Tibial artery (tissue), 4 donors: ENCODE measurements at regions not wholly inside any gene's neighbourhood (a gene's known extent, or its start where the extent isn't known, plus 50 kb on each side); places are given as distances from the start of the nearest gene placed in this dataset.

Experiments used
- DNase-seq, 2 donors: peaks; one replicate each; pipeline ENCODE4 v3.0.0-alpha.2; 2019
- H3K27ac ChIP-seq, 2 donors: fragments of 200-600 bp; sonication (generic) in 1 of 2; 1 replicate in 1 of 2; 2 replicates in 1 of 2; pipeline ENCODE4 v1.5.1; 2018 to 2019; ENCODE audit warnings: mild to moderate bottlenecking in 1 of 2
- H3K27me3 ChIP-seq, 2 donors: fragments of 200-600 bp; sonication (generic) in 1 of 2; one replicate each; pipeline versions ENCODE4 v1.5.1 to v1.6.0; 2016 to 2019
- H3K36me3 ChIP-seq, 3 donors: fragments of 200-600 bp; sonication (generic) in 2 of 3; one replicate each; pipeline ENCODE4 v1.5.1; 2016 to 2019; ENCODE audit warnings: mild to moderate bottlenecking in 2 of 3
- H3K4me1 ChIP-seq, 4 donors: fragments of 200-600 bp; sonication (generic) in 2 of 4; 1 replicate in 3 of 4; 2 replicates in 1 of 4; pipeline ENCODE4 v1.5.1; 2016 to 2019
- H3K4me3 ChIP-seq, 2 donors: fragments of 200-600 bp; sonication (generic) in 1 of 2; 1 replicate in 1 of 2; 2 replicates in 1 of 2; pipeline ENCODE4 v1.5.1; 2018 to 2019; ENCODE audit warnings: mild to moderate bottlenecking in 2 of 2
- H3K9me3 ChIP-seq, 3 donors: fragments of 200-600 bp; sonication (generic) in 1 of 3; one replicate each; pipeline ENCODE4 v1.5.1; 2016 to 2019
- CTCF ChIP-seq, 2 experiments: fragments of 200-600 bp in 1 of 2; fragments of 450-650 bp in 1 of 2; IDR thresholded peaks; one replicate each; pipeline ENCODE4 v1.5.1; 2017 to 2019; ENCODE audit warnings: antibody characterized with exemption in 2 of 2, mild to moderate bottlenecking in 1 of 2, moderate library complexity in 1 of 2
- intact Hi-C: fragments of 100-400 bp; cut with DNase I; formaldehyde crosslinking; loops from one replicate; pipeline ENCODE4 v1.15.0; 2023; ENCODE audit warnings: low total_unique reads

- H3K4me1 ChIP-seq: no peaks in the 10 kb centered on the region
- no peak overlapping the region for H3K4me3 ChIP-seq
- H3K9me3 ChIP-seq: no peaks in the 10 kb centered on the region
- intact Hi-C loops: no loop called here
- no peak for TF ChIP-seq CTCF (IDR thresholded peaks at IDR 0.05)
- H3K27me3 ChIP-seq: no peaks in the 10 kb centered on the region
- H3K27ac ChIP-seq: no peak overlapping the region
- no peak for DNase-seq
- no peaks in the 10 kb centered on the region for H3K36me3 ChIP-seq
These were observed 167.9 kb upstream of the PRICKLE2 start for GRCh38 chr3:64393193-64393592.

GRCh38 chr3:64392001-64392400 lies 166.7 kb upstream of the PRICKLE2 start:
- H3K27me3 ChIP-seq: no peaks in the 10 kb centered on the region
- no peaks in the 10 kb centered on the region for H3K4me1 ChIP-seq
- intact Hi-C loops: no loop called here
- no peak for TF ChIP-seq CTCF (IDR thresholded peaks at IDR 0.05)
- H3K4me3 ChIP-seq: no peak overlapping the region
- no peak overlapping the region for H3K27ac ChIP-seq
- H3K9me3 ChIP-seq: no peaks in the 10 kb centered on the region
- DNase-seq: no peak
- H3K36me3 ChIP-seq: no peaks in the 10 kb centered on the region

- Histone ChIP-seq H3K4me3 (no peak overlapping the region), H3K27me3 (no peaks in the 10 kb centered on the region), H3K36me3 (no peaks in the 10 kb centered on the region), H3K4me1 (no peaks in the 10 kb centered on the region), H3K27ac (no peak overlapping the region), H3K9me3 (no peaks in the 10 kb centered on the region)
- DNase-seq: no peak
- intact Hi-C loops: no loop called here
- TF ChIP-seq CTCF (IDR thresholded peaks at IDR 0.05): no peak
These were observed 165.6 kb upstream of the PRICKLE2 start for GRCh38 chr3:64390893-64391292.

DNA sequence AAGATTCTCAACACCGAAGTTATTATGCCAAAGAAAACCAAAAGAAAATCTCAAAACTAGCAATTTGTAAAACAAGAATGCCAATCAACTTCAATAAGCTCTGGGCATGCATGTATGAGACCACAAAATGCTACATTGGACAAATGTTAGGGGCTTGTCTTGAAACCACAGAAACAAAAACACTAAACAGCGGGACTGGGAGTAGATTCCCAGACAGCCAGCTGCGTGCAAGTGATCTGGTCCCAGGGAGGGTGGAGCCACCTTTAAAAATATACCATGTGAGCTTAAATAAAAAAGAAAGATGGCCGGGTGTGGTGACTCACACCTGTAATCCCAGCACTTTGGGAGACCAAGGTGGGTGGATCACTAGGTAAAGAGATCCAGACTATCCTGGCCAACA lies 163.6 kb upstream of the PRICKLE2 start:
- Histone ChIP-seq H3K27ac (no peak overlapping the region), H3K27me3 (no peaks in the 10 kb centered on the region), H3K9me3 (no peaks in the 10 kb centered on the region), H3K4me3 (no peak overlapping the region), H3K4me1 (no peaks in the 10 kb centered on the region), H3K36me3 (no peaks in the 10 kb centered on the region)
- intact Hi-C loops: no loop called here
- DNase-seq: no peak
- TF ChIP-seq CTCF (IDR thresholded peaks at IDR 0.05): no peak

GRCh38 chr3:64387688-64388087 lies 162.4 kb upstream of the PRICKLE2 start:
- no peak for TF ChIP-seq CTCF (IDR thresholded peaks at IDR 0.05)
- Histone ChIP-seq H3K27ac (no peak overlapping the region), H3K9me3 (no peaks in the 10 kb centered on the region), H3K4me3 (no peak overlapping the region), H3K27me3 (no peaks in the 10 kb centered on the region), H3K4me1 (no peaks in the 10 kb centered on the region), H3K36me3 (no peaks in the 10 kb centered on the region)
- intact Hi-C loops: no loop called here
- no peak for DNase-seq

- no peak for TF ChIP-seq CTCF (IDR thresholded peaks at IDR 0.05)
- Histone ChIP-seq H3K36me3 (no peaks in the 10 kb centered on the region), H3K27ac (no peak overlapping the region), H3K9me3 (no peaks in the 10 kb centered on the region), H3K4me1 (no peaks in the 10 kb centered on the region), H3K4me3 (no peak overlapping the region), H3K27me3 (no peaks in the 10 kb centered on the region)
- intact Hi-C loops: no loop called here
- DNase-seq: no peak
These were observed 160.0 kb upstream of the PRICKLE2 start for GRCh38 chr3:64385277-64385676.
